WTC11 (cell line): ENCODE measurements at regions not wholly inside any gene's neighbourhood (a gene's known extent, or its start where the extent isn't known, plus 50 kb on each side); places are given as distances from the start of the nearest gene placed in this dataset.

Experiments
- ATAC-seq: fragments of 200-7000 bp; cut with Tn5 transposase; 2 replicates; pipeline ENCODE4 v1.10.0; 2021; ENCODE audit warnings: mild to moderate bottlenecking, moderate library complexity
- CTCF ChIA-PET: fragments of 300-600 bp; sonication (Branson Sonifier 250); formaldehyde crosslinking; loops from one replicate; lab custom pipeline; 2021; ENCODE audit warnings: antibody characterized with exemption; lab: Charles Lee
- POLR2A ChIA-PET: fragments of 350-600 bp; sonication (Branson Sonifier 250); formaldehyde crosslinking; loops from one replicate; lab custom pipeline; 2021; ENCODE audit warnings: antibody characterized with exemption; lab: Charles Lee
- DNase-seq: peaks from one replicate; pipeline ENCODE4 v3.0.0; 2021; ENCODE audit warnings: low spot score
- H3K27ac Mint-ChIP-seq: 2 replicates; pipeline ENCODE4 v1.8.0; 2021; ENCODE audit warnings: mixed read lengths
- H3K27me3 Mint-ChIP-seq: 2 replicates; pipeline ENCODE4 v1.8.0; 2021; ENCODE audit warnings: low read depth, mild to moderate bottlenecking, moderate library complexity, mixed read lengths
- H3K36me3 Mint-ChIP-seq: 2 replicates; pipeline ENCODE4 v1.8.0; 2021; ENCODE audit warnings: mixed read lengths
- H3K4me1 Mint-ChIP-seq: 2 replicates; pipeline ENCODE4 v1.8.0; 2022; ENCODE audit warnings: mixed read lengths
- H3K4me3 Mint-ChIP-seq: 2 replicates; pipeline ENCODE4 v1.8.0; 2021; ENCODE audit warnings: mild to moderate bottlenecking, moderate library complexity, mixed read lengths
- H3K9me3 Mint-ChIP-seq: 2 replicates; pipeline ENCODE4 v1.8.0; 2021; ENCODE audit warnings: mixed read lengths
- ATF1 ChIP-seq: sonication (generic); formaldehyde crosslinking; IDR thresholded peaks from 2 replicates; pipeline ENCODE4 v1.8.1; 2023; ENCODE audit warnings: mild to moderate bottlenecking, moderate library complexity, missing genetic modification reagents
- CREM ChIP-seq: sonication (generic); formaldehyde crosslinking; IDR thresholded peaks from 2 replicates; pipeline ENCODE4 v1.8.1; 2022; ENCODE audit warnings: mild to moderate bottlenecking, missing genetic modification reagents, moderate library complexity
- FOXK1 ChIP-seq: sonication (generic); formaldehyde crosslinking; IDR thresholded peaks from 2 replicates; pipeline ENCODE4 v1.8.0; 2022; ENCODE audit warnings: mild to moderate bottlenecking, moderate library complexity, missing genetic modification reagents
- GTF2I ChIP-seq: fragments of 250-450 bp; sonication (Bioruptor Pico); conservative IDR thresholded peaks from 2 replicates; pipeline ENCODE4 v1.4.0; 2021; ENCODE audit warnings: mild to moderate bottlenecking
- JUN ChIP-seq: sonication (generic); formaldehyde crosslinking; IDR thresholded peaks from 2 replicates; pipeline ENCODE4 v1.8.0; 2023; ENCODE audit warnings: mild to moderate bottlenecking, missing genetic modification reagents
- MYBL2 ChIP-seq: sonication (generic); formaldehyde crosslinking; IDR thresholded peaks from 2 replicates; pipeline ENCODE4 v1.8.1; 2023; ENCODE audit warnings: mild to moderate bottlenecking, moderate library complexity, missing genetic modification reagents
- NFE2L1 ChIP-seq: sonication (generic); formaldehyde crosslinking; IDR thresholded peaks from 2 replicates; pipeline ENCODE4 v1.8.1; 2023; ENCODE audit warnings: missing genetic modification reagents
- OVOL2 ChIP-seq: fragments of 250-450 bp; sonication (Bioruptor Pico); IDR thresholded peaks from 2 replicates; pipeline ENCODE4 v1.9.0; 2021; ENCODE audit warnings: mild to moderate bottlenecking, borderline replicate concordance
- SMAD3 ChIP-seq: sonication (generic); formaldehyde crosslinking; IDR thresholded peaks from 2 replicates; pipeline ENCODE4 v1.8.0; 2022; ENCODE audit warnings: missing genetic modification reagents, mild to moderate bottlenecking, borderline replicate concordance
- SMAD4 ChIP-seq: sonication (generic); formaldehyde crosslinking; IDR thresholded peaks from 2 replicates; pipeline ENCODE4 v1.8.0; 2022; ENCODE audit warnings: mild to moderate bottlenecking, missing genetic modification reagents
- SOX15 ChIP-seq: fragments of 250-450 bp; sonication (Bioruptor Pico); IDR thresholded peaks from 2 replicates; pipeline ENCODE4 v1.9.0; 2021; ENCODE audit warnings: mild to moderate bottlenecking
- TCF7 ChIP-seq: sonication (generic); formaldehyde crosslinking; IDR thresholded peaks from 2 replicates; pipeline ENCODE4 v1.8.0; 2022; ENCODE audit warnings: mild to moderate bottlenecking, low read depth, missing genetic modification reagents, moderate library complexity
- ZBTB21 ChIP-seq: sonication (generic); formaldehyde crosslinking; IDR thresholded peaks from 2 replicates; pipeline ENCODE4 v1.8.1; 2023; ENCODE audit warnings: mild to moderate bottlenecking, missing genetic modification reagents, borderline replicate concordance
- ZNF121 ChIP-seq: sonication (generic); formaldehyde crosslinking; IDR thresholded peaks from 2 replicates; pipeline ENCODE4 v1.8.0; 2023; ENCODE audit warnings: missing genetic modification reagents
- ZNF263 ChIP-seq: sonication (generic); formaldehyde crosslinking; IDR thresholded peaks from 2 replicates; pipeline ENCODE4 v1.8.1; 2022; ENCODE audit warnings: low read depth, mild to moderate bottlenecking, moderate library complexity, missing genetic modification reagents
- ZNF317 ChIP-seq: sonication (generic); formaldehyde crosslinking; IDR thresholded peaks from 2 replicates; pipeline ENCODE4 v1.8.1; 2023; ENCODE audit warnings: low read depth, mild to moderate bottlenecking, moderate library complexity, missing genetic modification reagents, borderline replicate concordance
- ZNF416 ChIP-seq: fragments of 250-450 bp; sonication (Bioruptor Pico); IDR thresholded peaks from 2 replicates; pipeline ENCODE4 v1.9.0; 2021; ENCODE audit warnings: mild to moderate bottlenecking, inconsistent platforms
- TF ChIP-seq, protein P1 (sequence below): sonication (generic); formaldehyde crosslinking; IDR thresholded peaks from 2 replicates; pipeline ENCODE4 v1.8.1; 2022; ENCODE audit warnings: mild to moderate bottlenecking, missing genetic modification reagents, moderate library complexity, borderline replicate concordance
- TF ChIP-seq, protein P2 (sequence below): sonication (generic); formaldehyde crosslinking; IDR thresholded peaks from 2 replicates; pipeline ENCODE4 v1.8.0; 2022; ENCODE audit warnings: mild to moderate bottlenecking, missing genetic modification reagents
- TF ChIP-seq, protein P3 (sequence below): sonication (generic); formaldehyde crosslinking; IDR thresholded peaks from 2 replicates; pipeline ENCODE4 v1.8.0; 2022; ENCODE audit warnings: mild to moderate bottlenecking, missing genetic modification reagents
- TF ChIP-seq, protein P4 (sequence below): sonication (generic); formaldehyde crosslinking; IDR thresholded peaks from 2 replicates; pipeline ENCODE4 v1.8.1; 2023; ENCODE audit warnings: mild to moderate bottlenecking, missing genetic modification reagents, moderate library complexity
- TF ChIP-seq, protein P5 (sequence below): sonication (generic); formaldehyde crosslinking; conservative IDR thresholded peaks from 2 replicates; pipeline ENCODE4 v1.8.1; 2022; ENCODE audit warnings: mild to moderate bottlenecking, missing genetic modification reagents
- TF ChIP-seq, protein P6 (sequence below): sonication (generic); formaldehyde crosslinking; IDR thresholded peaks from 2 replicates; pipeline ENCODE4 v1.8.1; 2022; ENCODE audit warnings: missing genetic modification reagents, borderline replicate concordance
- TF ChIP-seq, protein P7 (sequence below): sonication (generic); formaldehyde crosslinking; IDR thresholded peaks from 2 replicates; pipeline ENCODE4 v1.8.0; 2023; ENCODE audit warnings: missing genetic modification reagents
- TF ChIP-seq, protein P8 (sequence below): sonication (generic); formaldehyde crosslinking; IDR thresholded peaks from 2 replicates; pipeline ENCODE4 v1.8.1; 2023; ENCODE audit warnings: mild to moderate bottlenecking, missing genetic modification reagents
- TF ChIP-seq, protein P9 (sequence below): sonication (generic); formaldehyde crosslinking; IDR thresholded peaks from 2 replicates; pipeline ENCODE4 v1.8.1; 2023; ENCODE audit warnings: mild to moderate bottlenecking, moderate library complexity, missing genetic modification reagents

DNA sequence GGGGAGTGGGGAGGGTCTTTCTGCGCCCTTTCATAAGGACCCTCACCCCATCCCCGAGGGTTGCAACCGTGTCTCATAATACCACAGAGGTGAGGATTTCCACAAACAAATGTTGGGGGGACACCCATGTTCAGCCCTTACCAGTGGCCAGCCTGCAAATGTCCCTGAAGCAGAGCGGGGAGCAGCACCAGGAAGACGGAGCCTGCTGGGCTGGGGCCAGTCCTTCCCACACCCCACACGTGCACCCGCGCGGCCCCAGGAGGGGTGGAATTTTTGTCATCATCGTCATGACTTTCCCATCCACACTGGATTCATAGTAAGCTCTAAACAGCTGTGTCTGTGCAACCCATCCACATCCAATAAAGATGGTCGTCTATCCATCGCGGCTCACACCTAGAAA, 409.8 kb downstream of the BRD1 start:
- DNase-seq (no peak), ATAC-seq (no peak)
- CTCF ChIA-PET: interaction anchor here (0.9 kb wide), 1 partner anchor 16 kb away, joined by 4 read pairs; no protein-coding TSS in a partner anchor
- H3K4me3 Mint-ChIP-seq: no peak overlapping the region
- peaks cover 22% of the 10 kb centered on the region for H3K4me1 Mint-ChIP-seq
- TF ChIP-seq OVOL2 (no peak), CREM (CRISPR knock-in tag) (no peak), TCF7 (CRISPR knock-in tag) (no peak), GTF2I (CRISPR knock-in tag) (no peak), ZNF416 (CRISPR knock-in tag) (no peak), JUN (no peak), SOX15 (CRISPR knock-in tag) (no peak), ZNF121 (CRISPR knock-in tag) (no peak), FOXK1 (CRISPR knock-in tag) (no peak)
- TF ChIP-seq, protein P1, sequence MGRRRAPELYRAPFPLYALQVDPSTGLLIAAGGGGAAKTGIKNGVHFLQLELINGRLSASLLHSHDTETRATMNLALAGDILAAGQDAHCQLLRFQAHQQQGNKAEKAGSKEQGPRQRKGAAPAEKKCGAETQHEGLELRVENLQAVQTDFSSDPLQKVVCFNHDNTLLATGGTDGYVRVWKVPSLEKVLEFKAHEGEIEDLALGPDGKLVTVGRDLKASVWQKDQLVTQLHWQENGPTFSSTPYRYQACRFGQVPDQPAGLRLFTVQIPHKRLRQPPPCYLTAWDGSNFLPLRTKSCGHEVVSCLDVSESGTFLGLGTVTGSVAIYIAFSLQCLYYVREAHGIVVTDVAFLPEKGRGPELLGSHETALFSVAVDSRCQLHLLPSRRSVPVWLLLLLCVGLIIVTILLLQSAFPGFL (CRISPR knock-in tag): no peak
- TF ChIP-seq, protein P2, sequence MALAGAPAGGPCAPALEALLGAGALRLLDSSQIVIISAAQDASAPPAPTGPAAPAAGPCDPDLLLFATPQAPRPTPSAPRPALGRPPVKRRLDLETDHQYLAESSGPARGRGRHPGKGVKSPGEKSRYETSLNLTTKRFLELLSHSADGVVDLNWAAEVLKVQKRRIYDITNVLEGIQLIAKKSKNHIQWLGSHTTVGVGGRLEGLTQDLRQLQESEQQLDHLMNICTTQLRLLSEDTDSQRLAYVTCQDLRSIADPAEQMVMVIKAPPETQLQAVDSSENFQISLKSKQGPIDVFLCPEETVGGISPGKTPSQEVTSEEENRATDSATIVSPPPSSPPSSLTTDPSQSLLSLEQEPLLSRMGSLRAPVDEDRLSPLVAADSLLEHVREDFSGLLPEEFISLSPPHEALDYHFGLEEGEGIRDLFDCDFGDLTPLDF (CRISPR knock-in tag): no peak
- TF ChIP-seq, protein P3, sequence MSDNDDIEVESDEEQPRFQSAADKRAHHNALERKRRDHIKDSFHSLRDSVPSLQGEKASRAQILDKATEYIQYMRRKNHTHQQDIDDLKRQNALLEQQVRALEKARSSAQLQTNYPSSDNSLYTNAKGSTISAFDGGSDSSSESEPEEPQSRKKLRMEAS: no peak
- TF ChIP-seq, protein P4, sequence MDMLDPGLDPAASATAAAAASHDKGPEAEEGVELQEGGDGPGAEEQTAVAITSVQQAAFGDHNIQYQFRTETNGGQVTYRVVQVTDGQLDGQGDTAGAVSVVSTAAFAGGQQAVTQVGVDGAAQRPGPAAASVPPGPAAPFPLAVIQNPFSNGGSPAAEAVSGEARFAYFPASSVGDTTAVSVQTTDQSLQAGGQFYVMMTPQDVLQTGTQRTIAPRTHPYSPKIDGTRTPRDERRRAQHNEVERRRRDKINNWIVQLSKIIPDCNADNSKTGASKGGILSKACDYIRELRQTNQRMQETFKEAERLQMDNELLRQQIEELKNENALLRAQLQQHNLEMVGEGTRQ (CRISPR knock-in tag): no peak
- TF ChIP-seq, protein P5, sequence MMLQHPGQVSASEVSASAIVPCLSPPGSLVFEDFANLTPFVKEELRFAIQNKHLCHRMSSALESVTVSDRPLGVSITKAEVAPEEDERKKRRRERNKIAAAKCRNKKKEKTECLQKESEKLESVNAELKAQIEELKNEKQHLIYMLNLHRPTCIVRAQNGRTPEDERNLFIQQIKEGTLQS (CRISPR knock-in tag): no peak
- no peaks in the 10 kb centered on the region for H3K27me3 Mint-ChIP-seq
- H3K9me3 Mint-ChIP-seq: no peaks in the 10 kb centered on the region
- no peak overlapping the region for H3K27ac Mint-ChIP-seq
- POLR2A ChIA-PET: no interaction called here
- no peaks in the 10 kb centered on the region for H3K36me3 Mint-ChIP-seq

DNA sequence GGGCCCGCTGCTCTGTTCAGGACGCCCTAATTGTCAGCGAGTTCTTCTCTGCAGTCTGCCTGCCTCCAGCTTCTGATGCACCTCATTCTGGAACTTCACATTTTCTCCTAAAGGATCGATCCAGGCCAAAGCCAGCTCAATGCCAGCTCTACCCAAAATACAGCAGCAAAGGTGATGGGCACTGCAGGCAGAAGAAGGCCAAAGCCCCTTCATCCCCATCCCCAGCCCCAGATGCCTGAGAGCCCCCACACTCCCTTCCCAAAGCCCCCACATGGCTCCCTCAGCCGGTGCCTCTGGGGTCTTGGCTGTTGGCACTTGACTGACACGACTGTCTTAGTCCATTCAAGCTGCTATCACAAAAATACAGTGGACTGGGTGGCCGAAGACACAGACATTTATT, 410.3 kb downstream of the BRD1 start:
- H3K27me3 Mint-ChIP-seq: no peaks in the 10 kb centered on the region
- DNase-seq (no peak), ATAC-seq (no peak)
- ChIA-PET POLR2A (no interaction called here), CTCF (no interaction called here)
- H3K27ac Mint-ChIP-seq: no peak overlapping the region
- no peak overlapping the region for H3K4me3 Mint-ChIP-seq
- H3K36me3 Mint-ChIP-seq: no peaks in the 10 kb centered on the region
- no peaks in the 10 kb centered on the region for H3K9me3 Mint-ChIP-seq
- H3K4me1 Mint-ChIP-seq: peaks cover 22% of the 10 kb centered on the region
- TF ChIP-seq SMAD3: no peak
- TF ChIP-seq, protein P3: no peak
- TF ChIP-seq, protein P6, sequence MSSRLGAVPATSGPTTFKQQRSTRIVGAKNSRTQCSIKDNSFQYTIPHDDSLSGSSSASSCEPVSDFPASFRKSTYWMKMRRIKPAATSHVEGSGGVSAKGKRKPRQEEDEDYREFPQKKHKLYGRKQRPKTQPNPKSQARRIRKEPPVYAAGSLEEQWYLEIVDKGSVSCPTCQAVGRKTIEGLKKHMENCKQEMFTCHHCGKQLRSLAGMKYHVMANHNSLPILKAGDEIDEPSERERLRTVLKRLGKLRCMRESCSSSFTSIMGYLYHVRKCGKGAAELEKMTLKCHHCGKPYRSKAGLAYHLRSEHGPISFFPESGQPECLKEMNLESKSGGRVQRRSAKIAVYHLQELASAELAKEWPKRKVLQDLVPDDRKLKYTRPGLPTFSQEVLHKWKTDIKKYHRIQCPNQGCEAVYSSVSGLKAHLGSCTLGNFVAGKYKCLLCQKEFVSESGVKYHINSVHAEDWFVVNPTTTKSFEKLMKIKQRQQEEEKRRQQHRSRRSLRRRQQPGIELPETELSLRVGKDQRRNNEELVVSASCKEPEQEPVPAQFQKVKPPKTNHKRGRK (CRISPR knock-in tag): no peak
- TF ChIP-seq GTF2I (CRISPR knock-in tag): no peak
- no peak for TF ChIP-seq ZNF317 (CRISPR knock-in tag)
- TF ChIP-seq, protein P7, sequence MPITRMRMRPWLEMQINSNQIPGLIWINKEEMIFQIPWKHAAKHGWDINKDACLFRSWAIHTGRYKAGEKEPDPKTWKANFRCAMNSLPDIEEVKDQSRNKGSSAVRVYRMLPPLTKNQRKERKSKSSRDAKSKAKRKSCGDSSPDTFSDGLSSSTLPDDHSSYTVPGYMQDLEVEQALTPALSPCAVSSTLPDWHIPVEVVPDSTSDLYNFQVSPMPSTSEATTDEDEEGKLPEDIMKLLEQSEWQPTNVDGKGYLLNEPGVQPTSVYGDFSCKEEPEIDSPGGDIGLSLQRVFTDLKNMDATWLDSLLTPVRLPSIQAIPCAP (CRISPR knock-in tag): no peak
- TF ChIP-seq FOXK1 (CRISPR knock-in tag): no peak
- TF ChIP-seq ZBTB21: no peak
- TF ChIP-seq, protein P8, sequence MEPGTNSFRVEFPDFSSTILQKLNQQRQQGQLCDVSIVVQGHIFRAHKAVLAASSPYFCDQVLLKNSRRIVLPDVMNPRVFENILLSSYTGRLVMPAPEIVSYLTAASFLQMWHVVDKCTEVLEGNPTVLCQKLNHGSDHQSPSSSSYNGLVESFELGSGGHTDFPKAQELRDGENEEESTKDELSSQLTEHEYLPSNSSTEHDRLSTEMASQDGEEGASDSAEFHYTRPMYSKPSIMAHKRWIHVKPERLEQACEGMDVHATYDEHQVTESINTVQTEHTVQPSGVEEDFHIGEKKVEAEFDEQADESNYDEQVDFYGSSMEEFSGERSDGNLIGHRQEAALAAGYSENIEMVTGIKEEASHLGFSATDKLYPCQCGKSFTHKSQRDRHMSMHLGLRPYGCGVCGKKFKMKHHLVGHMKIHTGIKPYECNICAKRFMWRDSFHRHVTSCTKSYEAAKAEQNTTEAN (CRISPR knock-in tag): no peak
- no peak for TF ChIP-seq SMAD4 (CRISPR knock-in tag)
- no peak for TF ChIP-seq ATF1 (CRISPR knock-in tag)
- TF ChIP-seq NFE2L1: no peak
- TF ChIP-seq MYBL2 (CRISPR knock-in tag): no peak
- TF ChIP-seq, protein P2 (CRISPR knock-in tag): no peak
- no peak for TF ChIP-seq ZNF263 (CRISPR knock-in tag)
- TF ChIP-seq, protein P9, sequence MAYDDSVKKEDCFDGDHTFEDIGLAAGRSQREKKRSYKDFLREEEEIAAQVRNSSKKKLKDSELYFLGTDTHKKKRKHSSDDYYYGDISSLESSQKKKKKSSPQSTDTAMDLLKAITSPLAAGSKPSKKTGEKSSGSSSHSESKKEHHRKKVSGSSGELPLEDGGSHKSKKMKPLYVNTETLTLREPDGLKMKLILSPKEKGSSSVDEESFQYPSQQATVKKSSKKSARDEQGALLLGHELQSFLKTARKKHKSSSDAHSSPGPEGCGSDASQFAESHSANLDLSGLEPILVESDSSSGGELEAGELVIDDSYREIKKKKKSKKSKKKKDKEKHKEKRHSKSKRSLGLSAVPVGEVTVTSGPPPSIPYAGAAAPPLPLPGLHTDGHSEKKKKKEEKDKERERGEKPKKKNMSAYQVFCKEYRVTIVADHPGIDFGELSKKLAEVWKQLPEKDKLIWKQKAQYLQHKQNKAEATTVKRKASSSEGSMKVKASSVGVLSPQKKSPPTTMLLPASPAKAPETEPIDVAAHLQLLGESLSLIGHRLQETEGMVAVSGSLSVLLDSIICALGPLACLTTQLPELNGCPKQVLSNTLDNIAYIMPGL: no peak
